ENCODE measurements at regions not wholly inside any gene's neighbourhood (a gene's known extent, or its start where the extent isn't known, plus 50 kb on each side); places are given as distances from the start of the nearest gene placed in this dataset.

- Histone ChIP-seq H3K9me3 (ENCODE audit: insufficient read depth in 2 of 2, low read depth in 1 of 2, low read length in 1 of 2) (no peaks in the 10 kb centered on the region), H3K4me3 (ENCODE audit: extremely low read depth in 1 of 4, insufficient read depth in 2 of 4, low read depth in 3 of 4, low read length in 4 of 4) (no peak overlapping the region), H3K14ac (ENCODE audit: insufficient read length) (no peak overlapping the region), H3K56ac (replicated peaks; ENCODE audit: insufficient read length, low read depth, low read length) (no peak overlapping the region), H2AK5ac (ENCODE audit: low read depth, low read length) (no peak overlapping the region), H3K23me2 (ENCODE audit: low read depth, low read length) (no peaks in the 10 kb centered on the region), H3K4me1 (replicated peaks in 1 of 4; ENCODE audit: control insufficient read depth in 3 of 4, insufficient read depth in 4 of 4, low read length in 3 of 4) (peaks cover 9 to 22% (median 11%) of the 10 kb centered on the region in 4 experiments), H4K91ac (replicated peaks; ENCODE audit: insufficient read length, low read length) (no peak overlapping the region), H3K79me2 (ENCODE audit: control insufficient read depth in 1 of 2, insufficient read depth in 2 of 2, low read length in 2 of 2) (no peaks in the 10 kb centered on the region), H4K20me1 (replicated peaks in 1 of 2; ENCODE audit: control insufficient read depth in 1 of 2, insufficient read depth in 2 of 2, low read length in 2 of 2) (no peaks in the 10 kb centered on the region), H3K23ac (ENCODE audit: insufficient read length) (no peak overlapping the region), H4K8ac (ENCODE audit: extremely low read depth, insufficient read depth, low read length) (no peak overlapping the region), H3K27me3 (replicated peaks in 1 of 4; ENCODE audit: control insufficient read depth in 3 of 4, extremely low read depth in 1 of 4, insufficient read depth in 3 of 4, low read length in 3 of 4) (no peaks in the 10 kb centered on the region), H3K36me3 (ENCODE audit: control insufficient read depth in 2 of 4, insufficient read depth in 4 of 4, low read length in 3 of 4) (no peaks in the 10 kb centered on the region), H2BK120ac (replicated peaks; ENCODE audit: low read depth, low read length) (no peak overlapping the region), H3K79me1 (ENCODE audit: low read depth, low read length) (no peaks in the 10 kb centered on the region), H2BK20ac (ENCODE audit: low read length) (no peak overlapping the region), H2BK12ac (ENCODE audit: low read depth, low read length) (no peak overlapping the region), H3K4me2 (ENCODE audit: insufficient read depth in 1 of 2, low read depth in 2 of 2, low read length in 2 of 2) (no peak overlapping the region), H2BK15ac (ENCODE audit: low read length) (no peak overlapping the region), H4K5ac (ENCODE audit: insufficient read length, low read depth, low read length) (no peak overlapping the region), H2AFZ (ENCODE audit: low read length) (no peak overlapping the region), H2BK5ac (ENCODE audit: low read depth, low read length) (no peak overlapping the region), H3K18ac (ENCODE audit: extremely low read depth, low read length) (peak overlapping the region; percentile 24), H3K9ac (replicated peaks in 1 of 4; ENCODE audit: extremely low read depth in 1 of 4, low read depth in 3 of 4, low read length in 3 of 4) (no peak overlapping the region), H3K27ac (ENCODE audit: low read depth, low read length) (no peak overlapping the region), H3K4ac (replicated peaks; ENCODE audit: insufficient read length, low read depth, low read length) (no peak overlapping the region)
- POLR2A ChIA-PET (ENCODE audit: partially characterized antibody), result interaction anchor here (0.7 to 0.8 kb wide), 2 partner anchors 9 to 19 kb away, joined by 3 read pairs; no protein-coding TSS in a partner anchor
- TF ChIP-seq TAF7 (optimal IDR thresholded peaks at IDR 0.05; ENCODE audit: borderline replicate concordance, low read depth, low read length), result no peak
- no peak for TF ChIP-seq CHD1 (IDR thresholded peaks at IDR 0.05; ENCODE audit: low read depth, low read length)
- TF ChIP-seq E2F6 (IDR thresholded peaks at IDR 0.05), result no peak
- no peak for TF ChIP-seq EP300 (IDR thresholded peaks at IDR 0.05; ENCODE audit: borderline replicate concordance in 1 of 2, low read depth in 2 of 2, low read length in 2 of 2)
- no peak for TF ChIP-seq POLR2AphosphoS5 (IDR thresholded peaks at IDR 0.05; ENCODE audit: low read depth, low read length)
- no peak for TF ChIP-seq CEBPB (IDR thresholded peaks at IDR 0.05; ENCODE audit: low read depth, low read length)
- TF ChIP-seq SIX5 (IDR thresholded peaks at IDR 0.05; ENCODE audit: low read depth, low read length), result no peak
- TF ChIP-seq CBX5 (IDR thresholded peaks at IDR 0.05; ENCODE audit: low read depth, low read length), result no peak
- no peak for TF ChIP-seq TEAD4 (IDR thresholded peaks at IDR 0.05; ENCODE audit: low read depth, low read length)
- TF ChIP-seq SP2 (IDR thresholded peaks at IDR 0.05; ENCODE audit: low read length), result no peak
- TF ChIP-seq PHF8 (conservative IDR thresholded peaks at IDR 0.05; ENCODE audit: low read depth, low read length), result no peak
- DNase-seq (ENCODE audit: low read depth in 1 of 2, low spot score in 2 of 2) (no peak), FAIRE-seq (no peak)
- WGBS, 2 experiments (ENCODE audit: extremely low coverage in 1 of 2, insufficient coverage in 1 of 2, insufficient read length in 1 of 2, insufficient replicate concordance in 2 of 2, low coverage in 1 of 2, low lambda C conversion rate in 2 of 2, missing lambda C conversion rate in 1 of 2), result 97% methylated on average over 3 of the region's 5 CpGs; no CpG with 5 or more reads in 1 of the 2 experiments
- CTCF ChIA-PET (ENCODE audit: partially characterized antibody), result interaction anchor here (0.7 to 3.5 kb wide), 13 partner anchors 10 to 450 kb away, joined by 3 to 28 read pairs (median 4); no protein-coding TSS in a partner anchor
Measured at GRCh38 chr11:134727636-134728035, 315.6 kb upstream of the B3GAT1 start.
